Kidney (tissue), 13 donors: ENCODE measurements at regions not wholly inside any gene's neighbourhood (a gene's known extent, or its start where the extent isn't known, plus 50 kb on each side); places are given as distances from the start of the nearest gene placed in this dataset.

Experiments
- DNase-seq, 5 donors: peaks; one replicate each; pipeline ENCODE4 v3.0.0-alpha.2; 2013 to 2020
- FAIRE-seq: peaks from 2 replicates; lab custom pipeline; 2012; peaks lifted over from hg19 to GRCh38; lab: Jason Lieb, UNC
- H3K27ac ChIP-seq, 2 donors: one replicate each; pipeline ENCODE4 v1.7.0; 2013; ENCODE audit warnings: low read depth in 2 of 2, low read length in 2 of 2, inconsistent platforms in 1 of 2
- H3K27me3 ChIP-seq: one replicate; pipeline ENCODE4 v1.7.1; 2013; ENCODE audit warnings: low read length, inconsistent platforms; ENCODE audit not compliant: control insufficient read depth, insufficient read depth
- H3K36me3 ChIP-seq, 3 donors: one replicate each; pipeline versions ENCODE4 v1.7.0 to v1.7.1; 2013; ENCODE audit warnings: low read length in 3 of 3, control low read depth in 1 of 3, inconsistent platforms in 1 of 3; ENCODE audit not compliant: insufficient read depth in 3 of 3, control insufficient read depth in 2 of 3
- H3K4me1 ChIP-seq, 3 donors: one replicate each; pipeline versions ENCODE4 v1.7.0 to v1.7.1; 2013; ENCODE audit warnings: low read length in 3 of 3, inconsistent platforms in 1 of 3, low read depth in 1 of 3; ENCODE audit not compliant: control insufficient read depth in 2 of 3, insufficient read depth in 2 of 3
- H3K4me3 ChIP-seq, 3 donors: one replicate each; pipeline versions ENCODE4 v1.7.0 to v1.8.1; 2013; ENCODE audit warnings: low read length in 3 of 3, control low read depth in 1 of 3, inconsistent platforms in 1 of 3
- H3K9ac ChIP-seq, 3 donors: one replicate each; pipeline versions ENCODE4 v1.7.0 to v1.7.1; 2013; ENCODE audit warnings: low read length in 3 of 3, control low read depth in 1 of 3, inconsistent platforms in 1 of 3
- H3K9me3 ChIP-seq, 3 donors: one replicate each; pipeline versions ENCODE4 v1.7.0 to v1.7.1; 2013; ENCODE audit warnings: low read length in 3 of 3, control low read depth in 1 of 3, inconsistent platforms in 1 of 3; ENCODE audit not compliant: control insufficient read depth in 2 of 3, insufficient read depth in 1 of 3
- intact Hi-C: fragments of 100-400 bp; cut with DNase I; formaldehyde crosslinking; loops from one replicate; pipeline ENCODE4 v1.11.1; 2022
- TF ChIP-seq, protein P1 (sequence below): IDR thresholded peaks from 3 replicates; pipeline ENCODE4 v1.5.1; 2012; ENCODE audit warnings: mild to moderate bottlenecking, moderate library complexity, borderline replicate concordance; ENCODE audit not compliant: insufficient read depth; ENCODE audit errors: extremely low read depth
- donor health status: control.
- donor health status: control.
- donor health status: control.
- donor health status: control.
- donor health status: control.
- donor health status: DM: yes; HTN: yes; CAD: no.
- donor health status: Normal renal cell carcinoma (clear cell type).

DNA sequence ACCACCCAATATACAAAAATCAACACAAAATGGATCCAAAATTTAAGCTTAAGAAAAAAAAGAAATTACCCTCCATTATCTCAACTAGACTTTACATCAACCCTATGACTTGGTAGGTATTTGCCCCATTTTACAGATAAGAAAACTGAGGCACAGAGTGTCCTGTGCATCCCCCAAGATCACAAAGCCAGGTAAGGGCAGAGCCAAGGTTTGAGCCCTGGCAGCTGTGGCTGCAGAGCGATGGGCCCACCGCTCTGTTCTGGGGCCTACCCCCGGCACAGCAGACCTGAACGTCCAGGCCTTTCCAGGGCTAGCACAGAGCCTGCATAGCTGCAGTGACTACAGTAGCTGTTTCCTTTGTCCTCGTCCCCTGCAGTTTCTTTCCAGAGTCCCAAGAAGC lies 417.6 kb downstream of the SOX9 start:
- H3K9me3 ChIP-seq, result no peaks in the 10 kb centered on the region
- TF ChIP-seq, protein P1, sequence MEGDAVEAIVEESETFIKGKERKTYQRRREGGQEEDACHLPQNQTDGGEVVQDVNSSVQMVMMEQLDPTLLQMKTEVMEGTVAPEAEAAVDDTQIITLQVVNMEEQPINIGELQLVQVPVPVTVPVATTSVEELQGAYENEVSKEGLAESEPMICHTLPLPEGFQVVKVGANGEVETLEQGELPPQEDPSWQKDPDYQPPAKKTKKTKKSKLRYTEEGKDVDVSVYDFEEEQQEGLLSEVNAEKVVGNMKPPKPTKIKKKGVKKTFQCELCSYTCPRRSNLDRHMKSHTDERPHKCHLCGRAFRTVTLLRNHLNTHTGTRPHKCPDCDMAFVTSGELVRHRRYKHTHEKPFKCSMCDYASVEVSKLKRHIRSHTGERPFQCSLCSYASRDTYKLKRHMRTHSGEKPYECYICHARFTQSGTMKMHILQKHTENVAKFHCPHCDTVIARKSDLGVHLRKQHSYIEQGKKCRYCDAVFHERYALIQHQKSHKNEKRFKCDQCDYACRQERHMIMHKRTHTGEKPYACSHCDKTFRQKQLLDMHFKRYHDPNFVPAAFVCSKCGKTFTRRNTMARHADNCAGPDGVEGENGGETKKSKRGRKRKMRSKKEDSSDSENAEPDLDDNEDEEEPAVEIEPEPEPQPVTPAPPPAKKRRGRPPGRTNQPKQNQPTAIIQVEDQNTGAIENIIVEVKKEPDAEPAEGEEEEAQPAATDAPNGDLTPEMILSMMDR, result no peak
- no peak overlapping the region for H3K27ac ChIP-seq
- H3K9ac ChIP-seq, result no peak overlapping the region
- H3K4me3 ChIP-seq, result no peak overlapping the region
- DNase-seq (no peak), FAIRE-seq (no peak)
- H3K4me1 ChIP-seq, result peaks cover 0 to 3% (median 2%) of the 10 kb centered on the region in 3 donors
- no peaks in the 10 kb centered on the region for H3K27me3 ChIP-seq
- intact Hi-C loops, result loop anchor here (10.0 kb wide), 1 partner anchor 1904 kb away; no protein-coding TSS in a partner anchor
- H3K36me3 ChIP-seq, result no peaks in the 10 kb centered on the region

- DNase-seq, result peak in 3 of 5 donors; percentile 31 to 53 (median 39)
- no peaks in the 10 kb centered on the region for H3K27me3 ChIP-seq
- H3K9me3 ChIP-seq, result no peaks in the 10 kb centered on the region
- intact Hi-C loops, result loop anchor here (10.0 kb wide), 1 partner anchor 1904 kb away; no protein-coding TSS in a partner anchor
- H3K4me3 ChIP-seq, result no peak overlapping the region
- no peaks in the 10 kb centered on the region for H3K36me3 ChIP-seq
- no peak overlapping the region for H3K27ac ChIP-seq
- H3K4me1 ChIP-seq, result peaks cover 0 to 3% (median 2%) of the 10 kb centered on the region in 3 donors
- TF ChIP-seq, protein P1, result no peak
- no peak for FAIRE-seq
- H3K9ac ChIP-seq, result no peak overlapping the region
These were observed 418.1 kb downstream of the SOX9 start for GRCh38 chr17:72538901-72539352.

DNA sequence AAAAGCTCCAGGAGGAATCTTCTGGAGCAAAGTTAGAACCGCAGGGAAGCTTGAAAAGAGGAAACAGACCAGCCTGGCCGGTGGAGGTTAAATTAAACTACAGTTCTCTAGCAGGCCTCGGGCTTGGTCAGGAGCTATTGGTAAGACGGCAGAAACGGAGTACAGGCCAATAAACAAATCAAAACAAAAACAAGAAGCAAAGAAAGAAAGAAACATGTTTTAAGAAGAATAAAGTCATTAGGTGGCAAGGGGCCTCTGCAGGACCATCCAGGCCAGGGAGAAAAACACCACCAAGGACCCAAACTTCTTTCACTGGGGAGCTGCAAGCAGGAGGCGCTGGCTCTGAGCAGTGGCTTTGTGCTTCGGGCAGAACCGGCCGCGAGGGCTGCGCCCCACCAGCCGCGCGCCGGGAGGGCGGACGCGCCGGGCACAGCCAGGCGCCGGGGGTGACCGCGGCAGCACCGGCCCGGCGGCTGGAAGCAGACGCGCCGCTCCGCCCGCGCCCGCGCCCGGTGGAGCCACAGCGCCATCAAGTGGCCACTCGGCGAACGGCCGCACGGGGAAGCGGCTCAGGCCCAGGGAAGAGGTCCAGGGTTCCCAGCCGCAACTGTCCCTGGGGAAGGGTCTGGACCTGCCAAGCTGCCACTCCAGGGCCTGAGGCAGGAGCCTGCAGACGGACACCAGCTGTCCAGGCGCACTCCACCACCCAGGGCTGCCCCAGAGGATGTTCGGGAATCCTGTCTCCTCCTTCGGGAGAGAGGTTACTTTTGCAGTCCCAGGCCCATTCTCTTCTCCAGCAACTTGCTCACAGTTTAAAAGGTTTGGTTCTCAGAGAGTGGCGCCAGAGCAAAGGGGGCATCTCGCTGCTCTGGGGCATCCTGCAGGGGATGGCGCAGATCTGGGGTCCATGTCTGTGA lies 419.4 kb downstream of the SOX9 start:
- intact Hi-C loops, result loop anchor here (10.0 kb wide), 1 partner anchor 1905 kb away; no protein-coding TSS in a partner anchor
- no peak overlapping the region for H3K9ac ChIP-seq
- no peak overlapping the region for H3K27ac ChIP-seq
- H3K4me3 ChIP-seq, result peak overlapping the region in 1 of 3 donors; percentile 18
- DNase-seq (peak; percentile 85 to 89 (median 89)), FAIRE-seq (no peak)
- no peaks in the 10 kb centered on the region for H3K9me3 ChIP-seq
- no peaks in the 10 kb centered on the region for H3K27me3 ChIP-seq
- peaks cover 0 to 3% (median 2%) of the 10 kb centered on the region in 3 donors for H3K4me1 ChIP-seq
- TF ChIP-seq, protein P1, result peak; percentile 95
- H3K36me3 ChIP-seq, result no peaks in the 10 kb centered on the region
